DND-41 (cell line): ENCODE measurements at regions not wholly inside any gene's neighbourhood (a gene's known extent, or its start where the extent isn't known, plus 50 kb on each side); places are given as distances from the start of the nearest gene placed in this dataset.
A peak's percentile ranks its signal among the peaks of the same experiment; 100 is the strongest.

Experiments
- ATAC-seq: fragments of 200-7000 bp; cut with Tn5 transposase; 3 replicates; pipeline ENCODE4 v1.9.1; 2021; ENCODE audit warnings: low read depth; ENCODE audit not compliant: insufficient read depth
- DNase-seq: peaks from one replicate; pipeline ENCODE4 v3.0.0-alpha.2; 2020
- H2AFZ ChIP-seq: 2 replicates; pipeline ENCODE4 v1.6.0; 2012; ENCODE audit warnings: low read depth, low read length
- H3K27ac ChIP-seq: 2 replicates; pipeline ENCODE4 v1.5.1; 2012; ENCODE audit warnings: low read length, inconsistent platforms
- H3K27me3 ChIP-seq: fragments of 200-600 bp; sonication (generic); 2 replicates; pipeline ENCODE4 v1.6.0; 2012; ENCODE audit warnings: low read length, mild to moderate bottlenecking, inconsistent platforms; ENCODE audit not compliant: insufficient read depth, poor library complexity
- H3K36me3 ChIP-seq: 2 replicates; pipeline ENCODE4 v1.5.1; 2012; ENCODE audit warnings: low read length, inconsistent platforms; ENCODE audit not compliant: insufficient read depth
- H3K4me1 ChIP-seq: 2 replicates; pipeline ENCODE4 v1.5.1; 2012; ENCODE audit warnings: mild to moderate bottlenecking, low read length; ENCODE audit not compliant: insufficient read depth
- H3K4me2 ChIP-seq: 2 replicates; pipeline ENCODE4 v1.6.0; 2012; ENCODE audit warnings: mild to moderate bottlenecking, moderate library complexity, low read length, inconsistent platforms; ENCODE audit not compliant: insufficient read depth
- H3K4me3 ChIP-seq, 2 experiments: fragments of 200-600 bp in 1 of 2; shearing (Covaris generic) in 1 of 2; 2 replicates each; pipeline ENCODE4 v1.5.1; 2012 to 2016; ENCODE audit warnings: inconsistent platforms in 2 of 2, low read length in 2 of 2, mild to moderate bottlenecking in 2 of 2, low read depth in 1 of 2, moderate library complexity in 1 of 2
- H3K79me2 ChIP-seq: 2 replicates; pipeline ENCODE4 v1.6.0; 2012; ENCODE audit warnings: low read length, inconsistent platforms; ENCODE audit not compliant: insufficient read depth
- H3K9ac ChIP-seq: 2 replicates; pipeline ENCODE4 v1.6.0; 2012; ENCODE audit warnings: low read depth, mild to moderate bottlenecking, inconsistent platforms, low read length, moderate library complexity
- H3K9me3 ChIP-seq: 2 replicates; pipeline ENCODE4 v1.5.1; 2012; ENCODE audit warnings: low read length, moderate library complexity, mild to moderate bottlenecking, inconsistent platforms; ENCODE audit not compliant: insufficient read depth, severe bottlenecking
- H4K20me1 ChIP-seq: 2 replicates; pipeline ENCODE4 v1.6.0; 2012; ENCODE audit warnings: low read length; ENCODE audit not compliant: insufficient read depth
- CTCF ChIP-seq: IDR thresholded peaks from 2 replicates; pipeline ENCODE4 v1.5.1; 2012; ENCODE audit warnings: borderline replicate concordance, low read length, moderate library complexity, mild to moderate bottlenecking; ENCODE audit not compliant: poor library complexity, severe bottlenecking; ENCODE audit errors: extremely low read depth
- EZH2 ChIP-seq: IDR thresholded peaks from 3 replicates; pipeline ENCODE4 v1.6.1; 2012; ENCODE audit warnings: borderline replicate concordance, low read depth, mild to moderate bottlenecking, moderate library complexity, low read length, inconsistent platforms; ENCODE audit not compliant: severe bottlenecking

- Histone ChIP-seq H3K4me1 (no peaks in the 10 kb centered on the region), H3K27ac (no peak overlapping the region), H3K4me3 (no peak overlapping the region), H4K20me1 (no peaks in the 10 kb centered on the region), H3K9ac (no peak overlapping the region), H2AFZ (no peak overlapping the region), H3K36me3 (no peaks in the 10 kb centered on the region), H3K9me3 (no peaks in the 10 kb centered on the region), H3K27me3 (no peaks in the 10 kb centered on the region), H3K4me2 (no peak overlapping the region), H3K79me2 (no peaks in the 10 kb centered on the region)
- DNase-seq (peak; percentile 9), ATAC-seq (no peak)
- TF ChIP-seq EZH2 (no peak), CTCF (no peak)
Measured at GRCh38 chr22:27372969-27373670, 428.4 kb downstream of the MN1 start.

GRCh38 chr22:27377501-27378295, 423.9 kb downstream of the MN1 start:
- no peak overlapping the region for H2AFZ ChIP-seq
- H3K27ac ChIP-seq, result no peak overlapping the region

GRCh38 chr22:27378311-27378800, 423.2 kb downstream of the MN1 start:
- no peak overlapping the region for H3K27ac ChIP-seq
- H3K36me3 ChIP-seq, result no peaks in the 10 kb centered on the region
- no peak overlapping the region for H3K9ac ChIP-seq
- no peaks in the 10 kb centered on the region for H3K4me1 ChIP-seq
- H4K20me1 ChIP-seq, result no peaks in the 10 kb centered on the region; the same call in none of the 2 replicates
- ATAC-seq (no peak), DNase-seq (no peak)
- no peaks in the 10 kb centered on the region for H3K79me2 ChIP-seq
- no peaks in the 10 kb centered on the region for H3K27me3 ChIP-seq
- no peaks in the 10 kb centered on the region for H3K9me3 ChIP-seq
- TF ChIP-seq CTCF, result no peak
- H3K4me2 ChIP-seq, result no peak overlapping the region
- no peak overlapping the region for H3K4me3 ChIP-seq
- no peak overlapping the region for H2AFZ ChIP-seq

More at GRCh38 chr22:27377501-27378295, 423.9 kb downstream of the MN1 start:
- DNase-seq (no peak), ATAC-seq (no peak)
- TF ChIP-seq EZH2, result no peak
- TF ChIP-seq CTCF, result no peak
- Histone ChIP-seq H3K4me3 (no peak overlapping the region), H3K9me3 (no peaks in the 10 kb centered on the region), H3K79me2 (no peaks in the 10 kb centered on the region), H4K20me1 (no peaks in the 10 kb centered on the region; the same call in none of the 2 replicates), H3K27me3 (no peaks in the 10 kb centered on the region), H3K4me2 (no peak overlapping the region), H3K36me3 (no peaks in the 10 kb centered on the region), H3K4me1 (no peaks in the 10 kb centered on the region), H3K9ac (no peak overlapping the region)
